ENCODE measurements at regions not wholly inside any gene's neighbourhood (a gene's known extent, or its start where the extent isn't known, plus 50 kb on each side); places are given as distances from the start of the nearest gene placed in this dataset.

DNA sequence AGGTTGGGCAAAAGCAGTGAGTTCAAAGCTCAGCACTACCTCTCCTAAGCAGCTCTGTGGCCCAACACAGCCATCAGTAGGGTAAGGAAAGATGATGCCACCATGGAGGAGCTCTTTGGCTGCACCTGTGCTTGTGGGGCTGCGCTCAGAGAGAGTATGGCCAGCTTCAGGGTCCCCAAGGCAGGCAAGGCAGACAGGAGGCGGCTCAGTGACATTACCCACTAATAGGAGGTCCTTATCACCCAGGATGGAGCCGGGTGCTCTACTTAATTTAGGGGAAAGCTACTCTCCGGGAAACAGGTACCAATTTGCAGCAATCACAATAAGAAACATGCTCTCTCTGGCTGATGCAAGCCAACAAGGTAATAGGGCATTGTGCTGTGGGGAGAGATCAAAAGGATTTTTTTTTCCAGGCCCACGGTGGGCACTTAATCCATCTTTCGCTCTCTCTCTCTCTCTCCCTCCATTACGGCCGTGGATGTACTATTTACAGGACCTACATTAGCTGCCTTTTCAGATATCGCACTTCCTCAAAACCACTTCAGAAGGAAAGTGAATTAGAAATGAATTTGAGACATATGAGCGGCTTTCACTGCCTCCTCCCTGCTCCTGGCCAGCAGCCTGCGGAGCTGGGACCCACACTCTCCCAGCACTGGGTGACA, 446.3 kb downstream of the SOX6 start:
- CTCF ChIA-PET: no interaction called here
- POLR2A ChIA-PET: no interaction called here
- H3K27me3 ChIP-seq (ENCODE audit: insufficient read depth, low read length): peaks cover 5% of the 10 kb centered on the region; the same call in 1 of the 2 replicates
- H3K9ac ChIP-seq (ENCODE audit: low read length): no peak overlapping the region
- H3K36me3 ChIP-seq (ENCODE audit: control insufficient read depth in 1 of 2, insufficient read depth in 2 of 2, low read length in 2 of 2): no peaks in the 10 kb centered on the region
- no peak overlapping the region for H3K4me2 ChIP-seq (ENCODE audit: low read length)
- intact Hi-C loops (cut with micrococcal nuclease): no loop called here
- H3K9me2 ChIP-seq (ENCODE audit: insufficient read depth): no peaks in the 10 kb centered on the region
- H3K9me3 ChIP-seq (ENCODE audit: control insufficient read depth in 1 of 2, insufficient read depth in 1 of 2, low read depth in 1 of 2, low read length in 2 of 2): no peaks in the 10 kb centered on the region
- no peaks in the 10 kb centered on the region for H4K20me1 ChIP-seq (ENCODE audit: insufficient read depth)
- H2AFZ ChIP-seq (ENCODE audit: low read depth, low read length, poor library complexity, severe bottlenecking): no peak overlapping the region
- no peaks in the 10 kb centered on the region for H3K79me2 ChIP-seq (ENCODE audit: insufficient read depth, low read length)
- H3K4me1 ChIP-seq (ENCODE audit: control insufficient read depth in 1 of 2, insufficient read depth in 2 of 2, low read length in 2 of 2): no peaks in the 10 kb centered on the region
- no peak overlapping the region for H3K4me3 ChIP-seq (replicated peaks in 1 of 2; ENCODE audit: low read depth in 1 of 2, low read length in 2 of 2)
- TF ChIP-seq, protein P1, sequence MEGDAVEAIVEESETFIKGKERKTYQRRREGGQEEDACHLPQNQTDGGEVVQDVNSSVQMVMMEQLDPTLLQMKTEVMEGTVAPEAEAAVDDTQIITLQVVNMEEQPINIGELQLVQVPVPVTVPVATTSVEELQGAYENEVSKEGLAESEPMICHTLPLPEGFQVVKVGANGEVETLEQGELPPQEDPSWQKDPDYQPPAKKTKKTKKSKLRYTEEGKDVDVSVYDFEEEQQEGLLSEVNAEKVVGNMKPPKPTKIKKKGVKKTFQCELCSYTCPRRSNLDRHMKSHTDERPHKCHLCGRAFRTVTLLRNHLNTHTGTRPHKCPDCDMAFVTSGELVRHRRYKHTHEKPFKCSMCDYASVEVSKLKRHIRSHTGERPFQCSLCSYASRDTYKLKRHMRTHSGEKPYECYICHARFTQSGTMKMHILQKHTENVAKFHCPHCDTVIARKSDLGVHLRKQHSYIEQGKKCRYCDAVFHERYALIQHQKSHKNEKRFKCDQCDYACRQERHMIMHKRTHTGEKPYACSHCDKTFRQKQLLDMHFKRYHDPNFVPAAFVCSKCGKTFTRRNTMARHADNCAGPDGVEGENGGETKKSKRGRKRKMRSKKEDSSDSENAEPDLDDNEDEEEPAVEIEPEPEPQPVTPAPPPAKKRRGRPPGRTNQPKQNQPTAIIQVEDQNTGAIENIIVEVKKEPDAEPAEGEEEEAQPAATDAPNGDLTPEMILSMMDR (IDR thresholded peaks at IDR 0.05 in 2 of 3, conservative IDR thresholded peaks at IDR 0.05 in 1 of 3; ENCODE audit: borderline replicate concordance in 1 of 3, insufficient read depth in 1 of 3, low read depth in 2 of 3, low read length in 2 of 3): no peak
- TF ChIP-seq CEBPB (IDR thresholded peaks at IDR 0.05; ENCODE audit: low read depth) (no peak), YY1 (IDR thresholded peaks at IDR 0.05; ENCODE audit: extremely low read depth, insufficient replicate concordance, low read depth, low read length) (no peak), SP1 (IDR thresholded peaks at IDR 0.05; ENCODE audit: low read depth) (no peak), CBX3 (IDR thresholded peaks at IDR 0.05; ENCODE audit: low read depth) (no peak), EGR1 (IDR thresholded peaks at IDR 0.05; ENCODE audit: low read depth) (no peak), EZH2 (IDR thresholded peaks at IDR 0.05) (no peak), JUND (IDR thresholded peaks at IDR 0.05) (no peak), EZH2phosphoT487 (IDR thresholded peaks at IDR 0.05; ENCODE audit: borderline replicate concordance) (no peak)
- TF ChIP-seq, protein P2, sequence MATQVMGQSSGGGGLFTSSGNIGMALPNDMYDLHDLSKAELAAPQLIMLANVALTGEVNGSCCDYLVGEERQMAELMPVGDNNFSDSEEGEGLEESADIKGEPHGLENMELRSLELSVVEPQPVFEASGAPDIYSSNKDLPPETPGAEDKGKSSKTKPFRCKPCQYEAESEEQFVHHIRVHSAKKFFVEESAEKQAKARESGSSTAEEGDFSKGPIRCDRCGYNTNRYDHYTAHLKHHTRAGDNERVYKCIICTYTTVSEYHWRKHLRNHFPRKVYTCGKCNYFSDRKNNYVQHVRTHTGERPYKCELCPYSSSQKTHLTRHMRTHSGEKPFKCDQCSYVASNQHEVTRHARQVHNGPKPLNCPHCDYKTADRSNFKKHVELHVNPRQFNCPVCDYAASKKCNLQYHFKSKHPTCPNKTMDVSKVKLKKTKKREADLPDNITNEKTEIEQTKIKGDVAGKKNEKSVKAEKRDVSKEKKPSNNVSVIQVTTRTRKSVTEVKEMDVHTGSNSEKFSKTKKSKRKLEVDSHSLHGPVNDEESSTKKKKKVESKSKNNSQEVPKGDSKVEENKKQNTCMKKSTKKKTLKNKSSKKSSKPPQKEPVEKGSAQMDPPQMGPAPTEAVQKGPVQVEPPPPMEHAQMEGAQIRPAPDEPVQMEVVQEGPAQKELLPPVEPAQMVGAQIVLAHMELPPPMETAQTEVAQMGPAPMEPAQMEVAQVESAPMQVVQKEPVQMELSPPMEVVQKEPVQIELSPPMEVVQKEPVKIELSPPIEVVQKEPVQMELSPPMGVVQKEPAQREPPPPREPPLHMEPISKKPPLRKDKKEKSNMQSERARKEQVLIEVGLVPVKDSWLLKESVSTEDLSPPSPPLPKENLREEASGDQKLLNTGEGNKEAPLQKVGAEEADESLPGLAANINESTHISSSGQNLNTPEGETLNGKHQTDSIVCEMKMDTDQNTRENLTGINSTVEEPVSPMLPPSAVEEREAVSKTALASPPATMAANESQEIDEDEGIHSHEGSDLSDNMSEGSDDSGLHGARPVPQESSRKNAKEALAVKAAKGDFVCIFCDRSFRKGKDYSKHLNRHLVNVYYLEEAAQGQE (IDR thresholded peaks at IDR 0.05; ENCODE audit: low read depth): no peak
- TF ChIP-seq, protein P3, sequence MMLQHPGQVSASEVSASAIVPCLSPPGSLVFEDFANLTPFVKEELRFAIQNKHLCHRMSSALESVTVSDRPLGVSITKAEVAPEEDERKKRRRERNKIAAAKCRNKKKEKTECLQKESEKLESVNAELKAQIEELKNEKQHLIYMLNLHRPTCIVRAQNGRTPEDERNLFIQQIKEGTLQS (IDR thresholded peaks at IDR 0.05): no peak
- no peak for ATAC-seq
- RAD21 ChIA-PET (ENCODE audit: low non-redundant PET in 1 of 2, low total read pairs in 2 of 2, uncharacterized antibody in 2 of 2, unreplicated experiment in 2 of 2): interaction anchor here in 1 of 2 experiments (0.6 kb wide), 1 partner anchor 28 kb away, joined by 3 read pairs; no protein-coding TSS in a partner anchor
- no peak overlapping the region for H3K27ac ChIP-seq (ENCODE audit: low read depth, low read length)
- DNase-seq (ENCODE audit: low read depth, low spot score): no peak
- no TSS peak for BruUV-seq (replicated peaks)

All from HCT116 (cell line).